ENCODE measurements at regions not wholly inside any gene's neighbourhood (a gene's known extent, or its start where the extent isn't known, plus 50 kb on each side); places are given as distances from the start of the nearest gene placed in this dataset.

GRCh38 chr1:105362438-105362837, 1612.7 kb downstream of the AMY1C start (continued):
- TF ChIP-seq USF2 (IDR thresholded peaks at IDR 0.05; ENCODE audit: borderline replicate concordance, low read depth, low read length) (no peak), IRF5 (IDR thresholded peaks at IDR 0.05; ENCODE audit: borderline replicate concordance) (no peak), ATF3 (IDR thresholded peaks at IDR 0.05; ENCODE audit: borderline replicate concordance, extremely low read depth, low read depth, low read length) (no peak)

GRCh38 chr1:105368446-105368845, 1618.7 kb downstream of the AMY1C start:
- no peaks in the 10 kb centered on the region for H3K79me2 ChIP-seq (ENCODE audit: control insufficient read depth, insufficient read depth, low read length)
- 22% methylated on average over 4 of the region's 4 CpGs for WGBS (ENCODE audit: insufficient coverage, insufficient replicate concordance, low lambda C conversion rate, missing lambda C conversion rate)
- H3K27ac ChIP-seq (ENCODE audit: control insufficient read depth, insufficient read depth): no peak overlapping the region
- DNase-seq (ENCODE audit: low read depth, low spot score) (no peak), ATAC-seq (no peak), FAIRE-seq (no peak)
- no peak overlapping the region for H3K4me3 ChIP-seq
- ChIA-PET CTCF (no interaction called here), SMC1A (ENCODE audit: uncharacterized antibody, unreplicated experiment) (no interaction called here), POLR2A (interaction anchor here (0.6 kb wide), 1 partner anchor 232 kb away, joined by 4 read pairs; no protein-coding TSS in a partner anchor), RAD21 (ENCODE audit: unreplicated experiment) (no interaction called here)
- intact Hi-C loops (cut with micrococcal nuclease; ENCODE audit: unreplicated experiment) (no loop called here), in situ Hi-C loops (cut with MboI) (no loop called here)
- H4K20me1 ChIP-seq (ENCODE audit: control insufficient read depth, insufficient read depth): no peaks in the 10 kb centered on the region
- H3K4me1 ChIP-seq (ENCODE audit: control insufficient read depth, insufficient read depth, low read length): no peaks in the 10 kb centered on the region
- no peaks in the 10 kb centered on the region for H3K9me3 ChIP-seq (replicated peaks; ENCODE audit: control insufficient read depth, insufficient read depth, low read length)
- H3K4me2 ChIP-seq (ENCODE audit: control insufficient read depth, insufficient read depth): no peak overlapping the region
- BruUV-seq (replicated peaks): no TSS peak
- H3K9ac ChIP-seq (ENCODE audit: control insufficient read depth, insufficient read depth, low read length): no peak overlapping the region
- H2AFZ ChIP-seq (ENCODE audit: control insufficient read depth, low read depth, low read length): no peak overlapping the region
- no peaks in the 10 kb centered on the region for H3K36me3 ChIP-seq (ENCODE audit: control insufficient read depth in 2 of 2, insufficient read depth in 2 of 2, low read length in 1 of 2)
- no peaks in the 10 kb centered on the region for H3K27me3 ChIP-seq (replicated peaks in 1 of 2; ENCODE audit: control insufficient read depth in 2 of 2, insufficient read depth in 2 of 2, low read length in 1 of 2)
- TF ChIP-seq MLLT1 (IDR thresholded peaks at IDR 0.05): no peak
- TF ChIP-seq POLR2A (IDR thresholded peaks at IDR 0.05; ENCODE audit: low read depth, low read length): no peak
- TF ChIP-seq RCOR1 (conservative IDR thresholded peaks at IDR 0.05; ENCODE audit: low read depth, low read length): no peak
- no peak for TF ChIP-seq ZNF687 (IDR thresholded peaks at IDR 0.05)
- no peak for TF ChIP-seq EED (IDR thresholded peaks at IDR 0.05; ENCODE audit: low read depth)
- no peak for TF ChIP-seq BCLAF1 (IDR thresholded peaks at IDR 0.05)
- no peak for TF ChIP-seq MEF2B (IDR thresholded peaks at IDR 0.05; ENCODE audit: partially characterized antibody, poor library complexity, severe bottlenecking)

All from GM12878 (cell line).